Sigmoid colon (tissue), 4 donors: ENCODE measurements at regions not wholly inside any gene's neighbourhood (a gene's known extent, or its start where the extent isn't known, plus 50 kb on each side); places are given as distances from the start of the nearest gene placed in this dataset.

Source experiments
- EP300 ChIP-seq, 4 donors: sonication (generic); formaldehyde crosslinking; IDR thresholded peaks; one replicate each; pipeline ENCODE4 v1.6.1; 2017; ENCODE audit warnings: antibody characterized with exemption in 4 of 4
- POLR2A ChIP-seq, 2 donors: fragments of 450-650 bp; IDR thresholded peaks; one replicate each; pipeline ENCODE4 v1.6.1; 2016; ENCODE audit warnings: antibody characterized with exemption in 2 of 2, mild to moderate bottlenecking in 2 of 2, moderate library complexity in 2 of 2
- POLR2AphosphoS5 ChIP-seq, 4 donors: sonication (generic); formaldehyde crosslinking; IDR thresholded peaks; one replicate each; pipeline ENCODE4 v1.6.1; 2017; ENCODE audit warnings: antibody characterized with exemption in 4 of 4
- TF ChIP-seq, protein P1 (sequence below), 4 experiments: fragments of 450-650 bp in 3 of 4; fragments of 200-600 bp in 1 of 4; IDR thresholded peaks; one replicate each; pipeline ENCODE4 v1.5.1; 2016 to 2019; ENCODE audit warnings: antibody characterized with exemption in 4 of 4, mild to moderate bottlenecking in 3 of 4, moderate library complexity in 2 of 4

DNA sequence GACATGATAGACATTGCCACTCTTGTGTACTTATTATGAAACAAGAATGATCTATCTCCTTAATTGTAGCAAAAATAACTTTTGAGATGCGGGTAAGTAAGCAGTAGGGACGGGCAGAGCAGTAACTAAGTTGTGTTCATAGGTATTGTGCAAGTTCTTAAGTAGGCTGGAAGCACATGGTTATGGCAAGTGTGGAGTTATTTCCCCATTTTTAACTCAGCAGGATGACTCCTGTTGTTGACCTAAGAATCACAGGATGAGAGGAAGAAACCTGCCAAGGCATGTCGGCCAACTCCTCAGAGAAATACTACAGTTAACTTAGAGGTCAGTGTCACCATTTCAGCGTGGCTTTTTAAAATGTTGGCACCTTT is 51.1 kb upstream of the FN1 start:
- TF ChIP-seq, protein P1, sequence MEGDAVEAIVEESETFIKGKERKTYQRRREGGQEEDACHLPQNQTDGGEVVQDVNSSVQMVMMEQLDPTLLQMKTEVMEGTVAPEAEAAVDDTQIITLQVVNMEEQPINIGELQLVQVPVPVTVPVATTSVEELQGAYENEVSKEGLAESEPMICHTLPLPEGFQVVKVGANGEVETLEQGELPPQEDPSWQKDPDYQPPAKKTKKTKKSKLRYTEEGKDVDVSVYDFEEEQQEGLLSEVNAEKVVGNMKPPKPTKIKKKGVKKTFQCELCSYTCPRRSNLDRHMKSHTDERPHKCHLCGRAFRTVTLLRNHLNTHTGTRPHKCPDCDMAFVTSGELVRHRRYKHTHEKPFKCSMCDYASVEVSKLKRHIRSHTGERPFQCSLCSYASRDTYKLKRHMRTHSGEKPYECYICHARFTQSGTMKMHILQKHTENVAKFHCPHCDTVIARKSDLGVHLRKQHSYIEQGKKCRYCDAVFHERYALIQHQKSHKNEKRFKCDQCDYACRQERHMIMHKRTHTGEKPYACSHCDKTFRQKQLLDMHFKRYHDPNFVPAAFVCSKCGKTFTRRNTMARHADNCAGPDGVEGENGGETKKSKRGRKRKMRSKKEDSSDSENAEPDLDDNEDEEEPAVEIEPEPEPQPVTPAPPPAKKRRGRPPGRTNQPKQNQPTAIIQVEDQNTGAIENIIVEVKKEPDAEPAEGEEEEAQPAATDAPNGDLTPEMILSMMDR (IDR thresholded peaks at IDR 0.05) = no peak
- TF ChIP-seq POLR2A (IDR thresholded peaks at IDR 0.05) (no peak), POLR2AphosphoS5 (IDR thresholded peaks at IDR 0.05) (no peak), EP300 (IDR thresholded peaks at IDR 0.05) (no peak)
